Activated B cell treated with CpG ODN at 0.5 μM for 24 hours (primary cell): ENCODE measurements at regions not wholly inside any gene's neighbourhood (a gene's known extent, or its start where the extent isn't known, plus 50 kb on each side); places are given as distances from the start of the nearest gene placed in this dataset.
"Not testable (repeated sequence)": the region's sequence is repeated elsewhere in the genome, so short reads cannot be mapped to it uniquely, and the experiment has no call there.

ENCODE experiments used
- ATAC-seq: fragments of 200-7000 bp; cut with Tn5 transposase; one replicate; pipeline ENCODE4 v1.10.0; 2021; ENCODE audit warnings: low read depth, mild to moderate bottlenecking, moderate library complexity
- CTCF ChIA-PET: fragments of 350-600 bp; sonication (Branson Sonifier 250); formaldehyde crosslinking; loops from one replicate; lab custom pipeline; 2021; ENCODE audit warnings: antibody characterized with exemption; lab: Charles Lee
- POLR2A ChIA-PET: fragments of 350-600 bp; sonication (Branson Sonifier 250); formaldehyde crosslinking; loops from one replicate; lab custom pipeline; 2021; ENCODE audit warnings: antibody characterized with exemption; lab: Charles Lee
- DNase-seq: peaks from one replicate; pipeline ENCODE4 v3.0.0; 2022
- H3K27ac Mint-ChIP-seq: one replicate; pipeline ENCODE4 v1.8.0; 2020; ENCODE audit warnings: mixed read lengths
- H3K27me3 Mint-ChIP-seq: one replicate; pipeline ENCODE4 v1.8.0; 2021; ENCODE audit warnings: mixed read lengths
- H3K36me3 Mint-ChIP-seq: one replicate; pipeline ENCODE4 v1.8.0; 2021; ENCODE audit warnings: low read depth, mixed read lengths
- H3K4me1 Mint-ChIP-seq: one replicate; pipeline ENCODE4 v1.8.0; 2021; ENCODE audit warnings: mixed read lengths
- H3K4me3 Mint-ChIP-seq: one replicate; pipeline ENCODE4 v1.8.0; 2020; ENCODE audit warnings: mild to moderate bottlenecking, mixed read lengths
- H3K9me3 Mint-ChIP-seq: one replicate; pipeline ENCODE4 v1.8.0; 2020; ENCODE audit warnings: mixed read lengths
- intact Hi-C: fragments of 100-400 bp; cut with micrococcal nuclease; formaldehyde crosslinking; loops from one replicate; pipeline ENCODE4 v1.15.1; 2024
- TF ChIP-seq, protein P1 (sequence below): fragments of 200-600 bp; IDR thresholded peaks from one replicate; pipeline ENCODE4 v1.8.0; 2022; ENCODE audit warnings: antibody characterized with exemption, mild to moderate bottlenecking

DNA sequence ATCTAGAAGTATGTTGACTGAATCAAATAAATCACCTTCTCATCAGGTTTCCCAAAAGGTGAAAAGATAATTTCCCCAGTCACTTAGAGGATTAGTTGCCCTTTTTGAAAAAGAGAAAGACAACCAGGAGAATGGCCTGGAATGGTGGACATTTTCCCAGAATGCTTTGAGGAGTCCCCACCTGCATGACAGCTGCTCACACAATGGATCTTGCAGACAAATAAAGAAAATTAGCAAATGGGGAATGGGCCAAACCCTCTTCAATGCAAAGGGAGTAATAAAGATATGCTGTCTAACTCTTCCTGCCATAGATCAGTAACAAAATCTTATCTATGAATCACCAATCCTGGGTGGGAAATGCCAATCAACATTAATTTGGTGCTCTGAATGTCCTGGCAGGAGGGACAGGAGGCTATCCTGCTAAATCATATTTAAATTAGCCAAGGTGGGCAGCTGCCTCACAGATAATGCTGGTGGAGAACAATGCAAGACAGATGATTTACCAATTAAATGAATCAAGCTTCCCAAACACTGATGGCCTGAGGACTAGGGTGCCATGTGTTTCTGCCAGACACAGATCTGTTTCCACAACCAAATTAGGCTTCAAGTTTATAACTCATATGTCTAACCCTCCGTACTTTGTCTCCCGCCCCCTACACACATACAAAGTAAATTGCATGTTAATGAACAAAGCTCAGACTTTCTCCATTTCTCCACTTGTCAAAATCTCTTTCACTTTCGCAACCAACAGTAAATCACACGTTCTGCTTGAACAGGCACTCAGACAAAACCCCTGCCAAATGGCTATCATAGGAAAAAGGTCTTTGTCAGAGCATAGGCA is 488.0 kb upstream of the PLXNA2 start:
- no peak for DNase-seq
- no peak for ATAC-seq
- intact Hi-C loops, result no loop called here
- Mint-ChIP-seq H3K27me3 (no peaks in the 10 kb centered on the region), H3K27ac (no peak overlapping the region), H3K9me3 (no peaks in the 10 kb centered on the region), H3K36me3 (no peaks in the 10 kb centered on the region), H3K4me3 (peak overlapping the region; percentile 30), H3K4me1 (peaks cover 12% of the 10 kb centered on the region)
- ChIA-PET POLR2A (no interaction called here), CTCF (no interaction called here)
- TF ChIP-seq, protein P1, sequence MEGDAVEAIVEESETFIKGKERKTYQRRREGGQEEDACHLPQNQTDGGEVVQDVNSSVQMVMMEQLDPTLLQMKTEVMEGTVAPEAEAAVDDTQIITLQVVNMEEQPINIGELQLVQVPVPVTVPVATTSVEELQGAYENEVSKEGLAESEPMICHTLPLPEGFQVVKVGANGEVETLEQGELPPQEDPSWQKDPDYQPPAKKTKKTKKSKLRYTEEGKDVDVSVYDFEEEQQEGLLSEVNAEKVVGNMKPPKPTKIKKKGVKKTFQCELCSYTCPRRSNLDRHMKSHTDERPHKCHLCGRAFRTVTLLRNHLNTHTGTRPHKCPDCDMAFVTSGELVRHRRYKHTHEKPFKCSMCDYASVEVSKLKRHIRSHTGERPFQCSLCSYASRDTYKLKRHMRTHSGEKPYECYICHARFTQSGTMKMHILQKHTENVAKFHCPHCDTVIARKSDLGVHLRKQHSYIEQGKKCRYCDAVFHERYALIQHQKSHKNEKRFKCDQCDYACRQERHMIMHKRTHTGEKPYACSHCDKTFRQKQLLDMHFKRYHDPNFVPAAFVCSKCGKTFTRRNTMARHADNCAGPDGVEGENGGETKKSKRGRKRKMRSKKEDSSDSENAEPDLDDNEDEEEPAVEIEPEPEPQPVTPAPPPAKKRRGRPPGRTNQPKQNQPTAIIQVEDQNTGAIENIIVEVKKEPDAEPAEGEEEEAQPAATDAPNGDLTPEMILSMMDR, result no peak

DNA sequence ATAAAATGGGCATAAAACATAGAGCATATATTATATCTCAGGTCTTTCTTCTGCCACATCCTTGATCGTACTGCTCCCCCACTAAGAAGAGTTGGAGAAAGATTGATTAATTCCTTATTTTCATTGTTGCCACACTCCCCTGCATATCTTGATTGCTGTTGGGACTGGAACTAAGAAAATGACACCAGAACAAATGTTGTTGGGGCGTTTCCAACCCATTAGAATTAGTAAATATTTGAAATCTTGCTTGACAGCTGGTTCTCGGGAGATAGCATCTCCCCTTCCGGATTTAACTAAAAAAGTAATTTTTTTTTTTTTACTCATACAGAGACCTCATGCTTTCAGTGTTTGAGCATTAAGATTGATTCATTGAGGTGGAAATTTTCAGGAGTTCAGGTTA is 493.0 kb upstream of the PLXNA2 start:
- H3K27ac Mint-ChIP-seq, result no peak overlapping the region
- no peaks in the 10 kb centered on the region for H3K27me3 Mint-ChIP-seq
- ATAC-seq (no peak), DNase-seq (no peak)
- H3K36me3 Mint-ChIP-seq, result no peaks in the 10 kb centered on the region
- ChIA-PET CTCF (no interaction called here), POLR2A (no interaction called here)
- no peak overlapping the region for H3K4me3 Mint-ChIP-seq
- TF ChIP-seq, protein P1, result no peak
- peaks cover 10% of the 10 kb centered on the region for H3K4me1 Mint-ChIP-seq
- intact Hi-C loops, result no loop called here
- peaks cover 2% of the 10 kb centered on the region for H3K9me3 Mint-ChIP-seq

GRCh38 chr1:208737922-208738321 is 493.7 kb upstream of the PLXNA2 start:
- ATAC-seq, result no peak
- Mint-ChIP-seq H3K27me3 (no peaks in the 10 kb centered on the region), H3K4me1 (peaks cover 4% of the 10 kb centered on the region), H3K9me3 (peaks cover 2% of the 10 kb centered on the region), H3K27ac (no peak overlapping the region), H3K4me3 (no peak overlapping the region), H3K36me3 (no peaks in the 10 kb centered on the region)
- TF ChIP-seq, protein P1, result no peak
- ChIA-PET POLR2A (no interaction called here), CTCF (no interaction called here)
- intact Hi-C loops, result no loop called here
- no peak for DNase-seq

- H3K4me1 Mint-ChIP-seq, H3K27ac Mint-ChIP-seq, CTCF ChIA-PET, H3K27me3 Mint-ChIP-seq, H3K9me3 Mint-ChIP-seq, intact Hi-C loops, ATAC-seq, DNase-seq, H3K36me3 Mint-ChIP-seq, POLR2A ChIA-PET, H3K4me3 Mint-ChIP-seq: not testable (repeated sequence)
Observed at GRCh38 chr1:208739636-208740035, 495.5 kb upstream of the PLXNA2 start.

GRCh38 chr1:208741296-208741695 is 497.1 kb upstream of the PLXNA2 start:
- ATAC-seq (no peak), DNase-seq (no peak)
- Mint-ChIP-seq H3K4me3 (no peak overlapping the region), H3K4me1 (peaks cover 2% of the 10 kb centered on the region), H3K9me3 (peaks cover 2% of the 10 kb centered on the region), H3K27me3 (no peaks in the 10 kb centered on the region), H3K27ac (no peak overlapping the region), H3K36me3 (no peaks in the 10 kb centered on the region)
- TF ChIP-seq, protein P1, result no peak
- CTCF ChIA-PET, result no interaction called here
- intact Hi-C loops, result no loop called here
- POLR2A ChIA-PET, result no interaction called here
